HG02885 (cell line): ENCODE measurements at regions not wholly inside any gene's neighbourhood (a gene's known extent, or its start where the extent isn't known, plus 50 kb on each side); places are given as distances from the start of the nearest gene placed in this dataset.
"Not testable (repeated sequence)": the region's sequence is repeated elsewhere in the genome, so short reads cannot be mapped to it uniquely, and the experiment has no call there.

Experiments
- ATAC-seq: cut with Tn5 transposase; IDR thresholded peaks from one replicate; pipeline ENCODE4 v1.9.1; 2021; ENCODE audit warnings: mild to moderate bottlenecking; ENCODE audit not compliant: unreplicated experiment, poor library complexity

DNA sequence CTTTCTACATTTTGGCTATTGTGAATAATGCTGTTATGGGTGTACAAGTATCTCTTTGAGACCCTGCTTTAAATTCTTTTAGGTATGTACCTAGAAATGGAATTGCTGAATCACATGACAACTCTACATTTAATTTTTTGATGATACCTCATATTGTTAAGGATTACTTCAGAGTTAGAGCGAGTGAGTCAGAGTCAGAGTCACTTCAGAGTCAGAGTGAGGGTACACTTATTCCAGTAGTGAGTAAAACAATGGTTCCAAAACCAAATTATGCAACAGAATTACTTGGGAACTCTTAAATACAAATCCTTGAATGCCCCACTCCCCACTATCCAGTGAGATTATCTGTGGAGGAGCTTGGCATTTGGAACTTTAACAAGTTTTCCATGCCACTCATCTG, 50.3 kb upstream of the SNRK start:
- no peak for ATAC-seq

DNA sequence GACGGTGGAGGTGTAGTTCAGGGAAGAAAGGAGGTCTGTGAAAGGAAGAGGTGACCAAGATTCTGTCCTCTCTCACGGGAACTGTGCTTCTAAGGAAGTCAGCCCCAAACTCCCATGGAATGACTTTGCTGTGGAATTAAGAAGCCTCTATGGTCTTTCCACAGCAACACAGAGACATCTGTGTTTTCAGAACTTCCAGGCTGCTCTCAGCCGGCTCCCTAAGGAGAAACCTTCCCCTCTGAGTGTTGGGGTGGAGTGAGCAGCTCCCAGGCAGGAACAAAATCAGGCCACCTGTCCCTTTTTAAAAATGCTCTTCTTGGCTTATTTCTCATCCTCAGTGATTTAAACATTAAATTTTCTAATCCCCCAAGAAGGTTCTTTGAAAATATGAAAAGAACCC, 53.3 kb upstream of the SNRK start:
- no peak for ATAC-seq

DNA sequence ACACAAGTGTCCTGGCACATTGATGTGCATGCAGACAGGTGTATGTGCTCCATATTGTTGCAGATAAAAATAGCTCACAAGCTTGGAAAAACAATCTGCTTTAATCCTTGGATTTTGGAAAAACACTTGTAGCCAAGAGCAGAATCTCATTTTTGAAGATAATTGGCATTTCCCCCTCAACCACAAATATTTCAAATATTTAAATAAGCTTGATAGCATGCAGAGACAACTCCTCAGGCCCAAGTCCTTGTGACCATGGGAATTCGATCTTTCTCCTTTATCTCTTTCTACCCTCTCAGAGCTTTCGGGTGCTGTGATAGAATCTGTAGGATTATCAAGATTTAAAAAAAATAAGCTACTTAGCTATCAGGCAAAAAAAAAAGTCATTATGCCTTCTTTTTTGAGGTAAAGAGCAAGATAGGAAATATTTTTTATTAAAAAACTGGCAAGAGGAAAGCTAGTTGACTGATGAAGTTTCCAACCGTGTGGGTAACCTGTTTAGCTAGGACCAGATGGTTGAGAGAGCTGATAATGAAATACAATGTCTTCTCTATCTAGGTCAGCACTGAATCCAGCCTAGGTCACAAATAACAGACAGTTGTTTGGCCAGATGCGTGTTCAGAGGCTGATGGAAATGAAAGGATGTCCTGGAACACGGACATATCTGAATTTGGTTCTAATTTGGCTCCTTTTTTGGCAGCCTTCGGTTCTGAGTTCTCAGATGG, 54.9 kb upstream of the SNRK start:
- ATAC-seq: no peak

DNA sequence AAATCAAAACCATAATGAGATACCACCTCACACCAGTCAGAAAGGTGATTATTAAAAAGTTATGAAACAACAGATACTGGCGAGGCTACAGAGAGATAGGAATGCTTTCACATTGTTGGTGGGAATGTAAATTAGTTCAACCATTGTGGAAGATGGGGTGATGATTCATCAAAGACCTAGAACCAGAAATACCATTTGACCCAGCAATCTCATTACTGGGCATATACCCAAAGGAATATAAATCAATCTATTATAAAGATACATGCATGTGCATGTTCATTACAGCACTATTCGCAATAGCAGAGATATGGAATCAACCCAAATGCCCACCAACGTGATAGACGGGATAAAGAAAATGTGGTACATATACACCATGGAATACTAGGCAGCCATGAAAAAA, 56.5 kb upstream of the SNRK start:
- not testable (repeated sequence) for ATAC-seq

DNA sequence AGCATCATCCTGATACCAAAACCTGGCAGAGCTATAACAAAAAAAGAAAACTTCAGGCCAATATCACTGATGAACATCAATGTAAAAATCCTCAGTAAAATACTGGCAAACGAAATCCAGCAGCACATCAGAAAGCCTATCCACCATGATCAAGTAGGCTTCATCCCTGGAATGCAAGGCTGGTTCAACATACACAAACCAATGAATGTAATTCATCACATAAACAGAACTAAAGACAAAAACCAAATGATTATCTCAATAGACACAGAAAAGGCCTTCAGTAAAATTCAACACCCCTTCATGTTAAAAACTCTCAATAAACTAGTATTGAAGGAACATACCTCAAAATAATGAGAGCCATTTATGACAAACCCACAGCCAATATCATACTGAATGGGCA, 58.7 kb upstream of the SNRK start:
- not testable (repeated sequence) for ATAC-seq

DNA sequence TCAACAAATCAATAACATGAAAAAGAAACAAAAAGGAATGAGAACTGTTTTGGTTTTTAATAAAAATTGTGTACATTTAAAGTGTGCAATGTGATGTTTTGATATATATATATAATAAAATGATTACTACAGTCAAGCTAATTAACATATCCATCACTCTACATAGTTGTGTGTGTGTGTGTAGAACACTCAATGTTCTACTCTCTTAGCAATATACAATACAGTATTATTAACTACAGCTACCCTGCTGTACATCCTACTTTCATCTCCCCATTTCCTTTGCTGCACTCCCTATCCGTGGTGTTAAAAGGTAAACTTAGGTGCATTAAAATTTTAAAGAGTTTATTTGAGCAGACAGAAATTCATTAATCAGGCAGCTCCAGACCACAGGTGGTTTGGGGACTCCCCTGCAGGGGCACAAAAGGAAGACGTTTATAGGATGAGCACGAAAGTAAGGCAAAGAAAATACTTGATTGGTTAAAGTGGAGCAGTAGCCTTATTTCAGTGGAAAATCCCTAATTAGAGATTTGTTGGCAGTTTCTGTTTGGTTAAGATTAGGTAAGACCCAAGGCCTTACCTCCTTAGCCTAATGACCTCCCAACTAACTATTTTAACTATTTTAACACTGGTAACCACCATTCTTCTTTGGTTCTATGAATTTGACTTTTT, 61.8 kb upstream of the SNRK start:
- ATAC-seq: no peak

DNA sequence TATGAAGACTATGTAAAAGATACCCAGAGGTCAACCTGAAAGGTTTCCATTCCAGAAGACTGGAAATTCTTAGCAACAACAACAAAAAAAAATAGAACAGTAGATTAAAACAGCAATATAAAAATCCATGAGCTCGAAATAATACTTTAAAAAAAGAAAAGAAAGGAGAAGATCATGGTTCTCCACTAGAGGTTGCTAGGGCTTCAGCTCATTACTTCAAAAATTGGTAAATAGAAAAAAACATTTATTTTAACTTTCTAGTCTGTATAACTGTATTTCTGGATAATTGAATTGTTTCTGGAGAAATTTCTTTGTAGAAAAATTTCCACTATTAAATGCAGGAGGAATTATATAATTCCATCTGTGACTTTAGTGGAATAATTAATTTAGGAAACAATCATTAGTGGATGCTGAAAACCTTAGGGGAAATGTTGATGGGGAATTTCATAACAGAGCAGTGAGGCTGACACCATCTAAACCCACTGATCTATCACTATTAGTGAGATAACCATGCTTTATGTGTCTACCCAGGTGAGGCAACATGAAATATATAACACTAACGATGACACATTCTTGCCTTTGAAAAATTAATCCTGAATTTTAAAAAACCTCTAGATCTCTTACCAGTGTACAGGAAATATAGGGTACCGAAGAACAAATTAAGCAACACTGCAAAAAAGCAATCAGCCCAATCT, 62.5 kb upstream of the SNRK start:
- ATAC-seq: no peak

DNA sequence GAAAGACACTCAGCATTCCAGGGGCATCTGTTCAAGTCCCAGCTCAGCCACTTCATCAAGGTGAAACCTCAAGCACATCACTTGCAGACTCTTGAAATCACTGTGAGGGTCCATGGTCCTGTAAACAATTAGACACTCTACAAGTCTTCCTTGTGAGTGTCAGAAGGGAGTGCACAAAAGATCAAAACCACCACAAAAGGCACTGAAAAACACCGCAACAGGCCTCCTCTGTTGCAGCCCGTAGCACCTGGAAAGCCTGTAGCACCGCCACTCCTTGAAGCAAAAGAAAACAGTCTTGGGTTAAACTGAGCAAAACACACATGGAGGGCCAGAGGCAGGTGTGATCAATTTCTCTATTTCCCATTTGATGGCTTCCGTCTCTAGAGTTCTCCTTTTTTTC, 63.8 kb upstream of the SNRK start:
- ATAC-seq: no peak

DNA sequence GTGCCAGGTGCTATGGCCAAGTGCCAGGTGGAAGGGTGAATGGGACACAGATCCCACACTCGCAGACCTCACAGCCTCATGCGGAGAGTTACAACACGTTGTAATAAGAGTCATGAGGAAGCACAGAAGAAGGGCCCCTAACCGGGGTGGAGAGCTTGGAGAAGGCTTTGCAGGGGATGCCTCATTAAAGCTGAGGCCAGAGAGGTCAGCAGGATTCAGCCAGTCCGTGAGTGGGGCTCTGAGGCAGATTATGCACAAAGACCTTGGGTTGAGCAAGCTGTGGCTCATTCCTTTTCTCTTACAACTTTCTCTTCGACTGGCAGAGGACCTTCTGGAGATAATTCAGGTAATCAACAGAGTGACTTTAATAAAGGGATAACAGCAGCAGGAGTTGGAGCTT, 65.3 kb upstream of the SNRK start:
- ATAC-seq: no peak

DNA sequence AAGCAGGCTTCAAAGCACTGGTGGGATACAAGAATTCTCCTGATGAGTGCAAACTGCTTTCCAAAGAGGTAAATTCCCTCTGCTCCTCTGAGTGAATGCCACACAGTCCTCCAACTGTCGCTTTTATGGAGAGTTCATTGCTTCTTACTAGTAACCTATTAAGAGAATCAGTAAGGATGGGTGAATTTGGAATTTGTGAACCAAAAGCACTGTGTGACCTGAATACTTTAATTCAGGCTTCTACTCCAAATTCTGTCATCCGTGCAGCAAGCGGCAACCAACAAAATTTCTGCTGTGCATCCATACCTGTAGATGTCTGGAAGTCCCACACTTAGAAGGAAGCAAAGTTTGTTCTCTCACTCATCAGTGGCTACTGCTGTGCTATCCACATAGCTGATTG, 66.7 kb upstream of the SNRK start:
- no peak for ATAC-seq

DNA sequence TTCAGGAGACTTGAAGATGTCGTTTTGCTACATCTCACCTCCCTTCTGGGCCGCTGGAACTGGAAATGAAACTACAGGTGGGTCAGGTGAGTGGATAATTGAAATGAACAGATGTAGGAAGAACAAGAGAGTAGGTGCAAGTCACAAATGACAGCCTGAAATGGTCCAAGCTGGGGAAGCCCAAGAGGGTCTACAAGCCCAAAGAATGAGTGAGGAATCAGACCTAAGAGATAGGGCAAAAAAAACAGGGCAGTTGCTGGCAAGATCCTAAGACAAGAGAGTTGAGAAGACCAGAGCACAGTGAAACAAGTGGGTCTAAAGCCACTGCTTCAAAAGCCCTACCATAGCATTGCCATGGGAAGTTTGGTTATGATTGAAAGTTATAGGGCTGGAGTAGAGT, 67.4 kb upstream of the SNRK start:
- no peak for ATAC-seq

DNA sequence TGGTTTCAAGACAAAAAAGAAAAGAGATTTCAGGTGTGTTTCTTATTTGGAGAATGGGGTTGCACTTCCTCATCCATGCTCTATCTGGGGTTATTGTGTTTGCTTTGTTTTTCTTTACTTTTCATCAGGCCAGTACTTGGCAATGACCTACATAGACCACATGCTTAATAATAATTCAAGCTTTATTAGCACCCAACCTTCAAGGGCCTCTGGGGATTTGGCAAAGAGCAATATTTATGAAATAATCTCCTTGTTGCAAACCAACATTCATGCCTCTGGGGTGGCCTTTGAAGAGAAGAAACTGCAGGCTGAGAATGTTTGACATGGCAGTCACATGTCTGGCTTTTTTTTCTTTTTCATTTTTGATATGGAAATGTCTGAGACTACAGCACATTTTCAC, 68.2 kb upstream of the SNRK start:
- no peak for ATAC-seq

DNA sequence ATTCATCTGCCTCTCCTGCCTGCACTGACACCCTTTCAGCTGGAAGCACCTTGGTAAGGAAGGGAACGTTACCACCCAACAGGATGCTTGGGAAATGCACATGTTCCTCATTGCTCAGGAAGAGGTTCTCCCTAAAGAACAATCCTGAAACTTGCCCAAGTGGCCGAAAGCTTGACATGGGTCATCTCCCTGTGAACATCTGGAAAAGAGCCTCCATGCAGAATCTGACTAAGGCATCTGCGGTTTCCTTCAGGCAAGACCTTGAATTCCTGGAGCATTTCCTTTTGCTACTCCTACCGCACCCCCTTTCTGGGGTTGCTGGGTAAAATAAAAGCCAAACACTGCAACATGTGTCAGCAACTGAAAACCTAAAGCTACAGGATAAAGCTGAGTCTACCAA, 68.7 kb upstream of the SNRK start:
- no peak for ATAC-seq

DNA sequence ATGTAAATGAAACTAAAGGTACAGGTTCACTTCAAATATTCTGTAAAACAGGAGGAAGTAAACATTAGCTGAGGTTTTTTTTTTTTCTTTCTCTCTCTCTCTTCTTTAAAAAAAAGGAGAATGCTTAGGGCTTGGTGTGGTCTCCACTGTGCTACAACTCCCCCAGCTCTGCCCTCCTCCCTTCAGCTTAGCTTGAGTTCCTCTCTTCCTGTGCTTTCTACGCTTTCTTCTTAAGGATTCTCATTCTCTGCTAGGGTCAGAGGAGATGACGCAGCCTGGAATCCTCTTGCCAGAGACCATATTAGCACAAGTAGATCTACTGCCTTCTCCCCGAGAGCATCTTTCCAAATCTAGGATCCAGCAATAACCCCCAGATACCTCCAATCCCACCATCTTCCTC, 69.1 kb upstream of the SNRK start:
- no peak for ATAC-seq

DNA sequence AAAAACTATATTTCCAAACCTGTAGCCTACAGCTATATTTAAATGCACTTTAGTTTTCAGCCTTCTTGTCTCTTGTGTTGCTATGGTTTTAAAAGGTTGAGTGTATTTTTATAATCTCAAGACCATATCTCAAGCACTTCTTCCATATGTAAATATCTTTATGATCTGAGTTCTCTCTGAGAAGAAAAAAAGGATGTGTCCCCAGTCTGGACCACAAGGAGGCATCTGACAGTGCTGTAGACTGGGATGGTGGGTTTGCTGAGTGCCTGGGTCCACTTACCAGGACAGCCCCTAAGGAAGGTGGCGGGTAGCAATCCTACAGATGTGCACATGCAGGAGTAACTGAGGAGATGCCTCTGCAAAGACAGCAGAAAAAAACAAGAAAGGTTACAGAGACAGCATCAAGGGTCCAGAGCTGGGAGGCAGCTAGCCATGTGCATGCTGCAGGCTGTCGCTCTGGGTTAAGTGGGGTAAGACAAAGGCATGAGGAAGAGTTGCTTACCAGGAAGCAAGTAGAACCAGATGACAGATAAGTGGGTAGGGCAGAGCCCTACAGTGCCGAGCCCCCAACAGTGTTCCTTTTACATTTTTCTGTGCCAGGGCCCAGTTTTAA, 70.6 kb upstream of the SNRK start:
- ATAC-seq: no peak

DNA sequence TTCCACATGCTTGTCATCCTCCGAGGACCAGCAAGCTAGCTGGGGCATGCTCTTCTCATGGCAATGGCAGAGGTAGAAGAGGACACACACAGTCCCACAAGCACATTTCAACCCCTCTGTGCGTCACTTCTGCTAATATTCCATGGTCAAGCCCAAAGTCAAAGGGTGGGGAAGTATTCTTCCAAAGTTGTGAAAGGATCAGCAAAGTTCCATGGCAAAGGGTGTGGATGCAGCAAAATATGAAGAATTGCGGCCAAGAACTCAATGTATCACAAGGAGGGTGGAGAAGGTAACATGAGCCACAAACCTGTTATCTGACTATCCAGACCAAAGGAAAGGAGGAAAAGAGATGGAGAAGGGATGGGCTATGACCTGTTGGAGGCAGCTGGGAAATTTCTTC, 71.2 kb upstream of the SNRK start:
- ATAC-seq: no peak

DNA sequence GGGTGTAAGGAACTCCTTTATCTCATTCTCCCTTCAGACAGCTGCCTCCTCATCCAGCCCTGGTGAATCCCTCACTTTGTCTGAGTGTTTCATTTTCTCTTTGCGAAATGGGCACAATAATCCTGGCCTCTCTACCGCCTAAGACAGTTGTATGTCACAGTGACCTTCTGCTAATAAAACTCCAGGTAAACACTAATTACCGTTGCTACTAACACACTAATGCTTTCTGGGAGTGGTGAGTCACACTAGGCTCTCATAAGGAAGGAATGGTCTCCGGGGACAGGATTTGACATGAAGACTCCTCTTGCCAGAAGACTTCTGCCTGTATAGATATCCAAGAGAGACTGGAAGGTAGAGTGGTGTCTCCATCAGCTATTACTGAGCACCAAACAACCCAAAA, 71.7 kb upstream of the SNRK start:
- ATAC-seq: no peak

DNA sequence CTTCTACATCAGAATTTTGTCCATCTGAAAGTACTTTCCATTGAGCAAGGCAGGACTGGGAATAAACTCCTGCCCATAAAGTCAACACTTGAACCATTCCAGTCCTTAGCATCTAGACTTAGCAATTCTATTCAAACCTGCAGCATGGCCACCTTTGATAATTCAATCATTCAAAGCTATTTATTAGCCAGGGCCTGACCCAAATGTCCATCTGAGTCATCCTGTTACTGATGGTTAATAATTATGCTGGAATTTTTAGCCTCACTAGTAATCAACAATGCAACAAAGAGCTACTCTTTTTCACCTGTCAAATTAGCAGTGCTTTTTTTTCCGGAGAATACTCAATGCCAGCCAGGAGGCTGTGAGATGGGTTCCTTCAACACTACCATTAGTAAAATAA, 72.7 kb upstream of the SNRK start:
- ATAC-seq: no peak

DNA sequence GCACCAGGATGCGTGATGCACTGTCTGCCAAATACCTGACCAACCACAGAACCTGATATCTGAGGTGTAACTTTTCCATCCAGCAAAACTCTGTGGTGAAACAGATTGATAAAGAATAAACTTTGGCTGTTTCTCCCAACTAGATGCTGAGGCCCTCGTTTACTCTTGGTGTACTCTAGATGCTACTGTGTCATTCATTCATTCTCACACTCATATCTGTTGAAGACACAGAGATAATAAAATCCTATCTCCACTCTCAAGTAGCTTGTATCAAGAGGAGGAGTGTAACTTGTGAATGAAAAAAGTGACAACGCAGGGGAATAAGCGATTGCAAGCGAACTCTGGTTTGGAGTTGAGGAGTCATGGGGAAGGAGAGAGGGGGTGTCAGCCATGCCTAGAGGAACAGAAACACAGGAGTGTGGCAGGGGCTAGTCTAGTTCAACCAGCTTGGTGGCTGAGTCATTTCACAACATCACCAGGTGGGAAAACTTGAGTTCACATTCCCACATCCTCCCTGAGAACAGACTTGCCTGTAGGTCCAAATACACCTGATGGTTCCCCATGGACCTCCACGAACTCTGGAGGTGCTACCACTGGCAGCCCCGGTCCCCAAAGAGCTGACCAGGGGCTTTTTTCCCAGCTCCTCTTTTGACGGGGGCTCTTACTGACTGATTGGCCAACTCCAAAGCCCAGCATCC, 73.3 kb upstream of the SNRK start:
- ATAC-seq: no peak

DNA sequence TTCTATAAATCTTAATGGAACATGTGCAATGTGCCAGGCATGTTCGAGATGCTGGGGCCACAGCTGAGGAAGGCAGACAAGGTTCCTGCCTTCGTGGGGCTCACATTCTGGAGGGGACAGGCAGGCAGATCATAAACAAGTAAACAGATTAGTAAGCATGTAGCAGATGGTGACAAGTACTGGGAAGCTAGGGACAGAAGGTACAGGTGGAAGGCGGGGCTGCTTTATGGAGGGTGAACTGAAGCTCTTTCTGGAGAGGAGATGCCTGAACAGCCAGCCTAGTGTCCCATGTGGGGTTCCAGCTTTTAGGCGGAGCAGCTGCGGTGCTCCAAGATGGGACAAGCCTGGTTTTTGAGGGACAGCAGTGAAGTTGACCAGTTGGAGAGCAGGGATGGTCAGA, 74.7 kb upstream of the SNRK start:
- ATAC-seq: no peak
